ENCODE measurements at regions not wholly inside any gene's neighbourhood (a gene's known extent, or its start where the extent isn't known, plus 50 kb on each side); places are given as distances from the start of the nearest gene placed in this dataset.

- Histone ChIP-seq H3K4me2 (ENCODE audit: low read depth, low read length) (no peak overlapping the region), H3K23ac (ENCODE audit: low read depth, low read length) (no peak overlapping the region)
- POLR2A ChIA-PET (ENCODE audit: unreplicated experiment) = no interaction called here
These were observed 1507.6 kb downstream of the SLITRK1 start for GRCh38 chr13:82374719-82375118.

More at GRCh38 chr13:82374719-82375118, 1507.6 kb downstream of the SLITRK1 start:
- Histone ChIP-seq H3K27ac (ENCODE audit: insufficient read depth, low read length) (no peak overlapping the region), H3K56ac (ENCODE audit: extremely low read depth, insufficient read depth, low read length) (no peak overlapping the region), H2BK120ac (ENCODE audit: low read depth, low read length) (no peak overlapping the region), H3K9me3 (ENCODE audit: control insufficient read depth, insufficient read depth, low read length) (peaks cover 2% of the 10 kb centered on the region), H3K4ac (ENCODE audit: low read depth, low read length) (no peak overlapping the region), H4K91ac (ENCODE audit: insufficient read depth, low read depth, low read length) (no peak overlapping the region), H4K5ac (ENCODE audit: low read depth, low read length) (no peak overlapping the region), H4K20me1 (ENCODE audit: insufficient read depth, low read length) (no peaks in the 10 kb centered on the region), H3K18ac (ENCODE audit: low read depth, low read length) (no peak overlapping the region), H2BK20ac (ENCODE audit: low read depth, low read length) (no peak overlapping the region), H2AFZ (replicated peaks; ENCODE audit: low read length, poor library complexity) (no peak overlapping the region), H3K4me1 (ENCODE audit: control insufficient read depth, insufficient read depth, low read length) (no peaks in the 10 kb centered on the region), H3K4me3 (ENCODE audit: insufficient read depth, low read depth, low read length) (no peak overlapping the region), H3K36me3 (ENCODE audit: control insufficient read depth, insufficient read depth, low read length) (no peaks in the 10 kb centered on the region), H2AK9ac (replicated peaks; ENCODE audit: low read depth, low read length, poor library complexity) (no peak overlapping the region), H3K79me1 (ENCODE audit: low read depth in 1 of 2, low read length in 2 of 2) (no peaks in the 10 kb centered on the region), H2BK15ac (ENCODE audit: low read depth, low read length) (no peak overlapping the region), H3K27me3 (ENCODE audit: control insufficient read depth, insufficient read depth, low read length) (no peaks in the 10 kb centered on the region), H3K9ac (ENCODE audit: low read depth, low read length) (no peak overlapping the region), H2AK5ac (ENCODE audit: low read depth, low read length) (no peak overlapping the region), H2BK5ac (ENCODE audit: low read depth, low read length, poor library complexity, severe bottlenecking) (no peak overlapping the region), H3K9me1 (ENCODE audit: insufficient read depth, low read length) (no peaks in the 10 kb centered on the region), H4K8ac (ENCODE audit: low read depth in 2 of 2, low read length in 2 of 2) (no peak overlapping the region), H3K14ac (replicated peaks; ENCODE audit: low read depth, low read length) (no peak overlapping the region)
- no peak for TF ChIP-seq CHD1 (IDR thresholded peaks at IDR 0.05; ENCODE audit: low read depth, low read length)
- peak; percentile 25; the same call in 1 of the 2 replicates for TF ChIP-seq MAFK (IDR thresholded peaks at IDR 0.05; ENCODE audit: low read depth, low read length)
- dilution Hi-C loops (cut with HindIII; ENCODE audit: low sequenced_read_pairs, unreplicated experiment) (no loop called here), intact Hi-C loops (cut with micrococcal nuclease) (no loop called here), in situ Hi-C loops (cut with MboI; ENCODE audit: low sequenced_read_pairs) (no loop called here)
- DNase-seq (no peak), ATAC-seq (ENCODE audit: low read depth) (no peak)
- no TSS peak for BruUV-seq (replicated peaks)
- CTCF ChIA-PET = no interaction called here

Data from IMR-90 (cell line).